ENCODE measurements at regions not wholly inside any gene's neighbourhood (a gene's known extent, or its start where the extent isn't known, plus 50 kb on each side); places are given as distances from the start of the nearest gene placed in this dataset.

- no peaks in the 10 kb centered on the region for H3K9me3 ChIP-seq (ENCODE audit: control insufficient read depth in 2 of 2, low read length in 2 of 2)
- Mint-ChIP-seq H3K27ac (no peak overlapping the region), H3K27me3 (no peaks in the 10 kb centered on the region), H3K36me3 (no peaks in the 10 kb centered on the region), H3K4me3 (no peak overlapping the region), H3K9me3 (peaks cover 0 to 8% (median 4%) of the 10 kb centered on the region in 7 donors), H3K4me1 (no peaks in the 10 kb centered on the region)
- H3K4me1 ChIP-seq (ENCODE audit: control insufficient read depth, insufficient read depth, low read length, poor library complexity, severe bottlenecking), result no peaks in the 10 kb centered on the region
- DNase-seq, result no peak
- H3K36me3 ChIP-seq (ENCODE audit: control insufficient read depth, insufficient read depth, low read length), result no peaks in the 10 kb centered on the region
- no peak overlapping the region for H3K27ac ChIP-seq (ENCODE audit: insufficient read depth, low read length, poor library complexity, severe bottlenecking)
- H3K27me3 ChIP-seq (ENCODE audit: control insufficient read depth, insufficient read depth, low read length), result no peaks in the 10 kb centered on the region
- H3K4me3 ChIP-seq (ENCODE audit: low read depth, low read length), result no peak overlapping the region
- no peak for ATAC-seq (ENCODE audit: low read depth in 2 of 2)
Measured at GRCh38 chr3:74302281-74302680, 312.2 kb downstream of the CNTN3 start.

GRCh38 chr3:74301056-74301455, 313.4 kb downstream of the CNTN3 start:
- H3K27me3 Mint-ChIP-seq, result no peaks in the 10 kb centered on the region
- Histone ChIP-seq H3K36me3 (ENCODE audit: control insufficient read depth, insufficient read depth, low read length) (no peaks in the 10 kb centered on the region), H3K9me3 (ENCODE audit: control insufficient read depth in 2 of 2, low read length in 2 of 2) (no peaks in the 10 kb centered on the region), H3K4me1 (ENCODE audit: control insufficient read depth, insufficient read depth, low read length, poor library complexity, severe bottlenecking) (no peaks in the 10 kb centered on the region), H3K27ac (ENCODE audit: insufficient read depth, low read length, poor library complexity, severe bottlenecking) (no peak overlapping the region), H3K27me3 (ENCODE audit: control insufficient read depth, insufficient read depth, low read length) (no peaks in the 10 kb centered on the region), H3K4me3 (ENCODE audit: low read depth, low read length) (no peak overlapping the region)
- H3K27ac Mint-ChIP-seq, result no peak overlapping the region
- no peak for DNase-seq
- no peak overlapping the region for H3K4me3 Mint-ChIP-seq
- no peaks in the 10 kb centered on the region for H3K4me1 Mint-ChIP-seq
- H3K9me3 Mint-ChIP-seq, result peaks cover 0 to 9% (median 3%) of the 10 kb centered on the region in 7 donors
- H3K36me3 Mint-ChIP-seq, result no peaks in the 10 kb centered on the region
- no peak for ATAC-seq (ENCODE audit: low read depth in 2 of 2)

- H3K27me3 ChIP-seq (ENCODE audit: control insufficient read depth, insufficient read depth, low read length), result no peaks in the 10 kb centered on the region
- DNase-seq (no peak), ATAC-seq (ENCODE audit: low read depth in 2 of 2) (no peak)
- no peaks in the 10 kb centered on the region for H3K36me3 Mint-ChIP-seq
- no peaks in the 10 kb centered on the region for H3K9me3 ChIP-seq (ENCODE audit: control insufficient read depth in 2 of 2, low read length in 2 of 2)
- no peaks in the 10 kb centered on the region for H3K27me3 Mint-ChIP-seq
- no peak overlapping the region for H3K27ac Mint-ChIP-seq
- H3K9me3 Mint-ChIP-seq, result peaks cover 0 to 14% (median 7%) of the 10 kb centered on the region in 7 donors
- H3K4me3 ChIP-seq (ENCODE audit: low read depth, low read length), result no peak overlapping the region
- no peaks in the 10 kb centered on the region for H3K4me1 Mint-ChIP-seq
- H3K27ac ChIP-seq (ENCODE audit: insufficient read depth, low read length, poor library complexity, severe bottlenecking), result no peak overlapping the region
- H3K4me3 Mint-ChIP-seq, result no peak overlapping the region
- H3K4me1 ChIP-seq (ENCODE audit: control insufficient read depth, insufficient read depth, low read length, poor library complexity, severe bottlenecking), result no peaks in the 10 kb centered on the region
- no peaks in the 10 kb centered on the region for H3K36me3 ChIP-seq (ENCODE audit: control insufficient read depth, insufficient read depth, low read length)
Measured at GRCh38 chr3:74295479-74295878, 319.0 kb downstream of the CNTN3 start.

GRCh38 chr3:74288761-74289160, 325.7 kb downstream of the CNTN3 start:
- H3K36me3 Mint-ChIP-seq, result no peaks in the 10 kb centered on the region
- DNase-seq (no peak), ATAC-seq (ENCODE audit: low read depth in 2 of 2) (no peak)
- no peak overlapping the region for H3K4me3 ChIP-seq (ENCODE audit: low read depth, low read length)
- no peaks in the 10 kb centered on the region for H3K9me3 ChIP-seq (ENCODE audit: control insufficient read depth in 2 of 2, low read length in 2 of 2)
- H3K4me3 Mint-ChIP-seq, result no peak overlapping the region
- H3K27ac ChIP-seq (ENCODE audit: insufficient read depth, low read length, poor library complexity, severe bottlenecking), result no peak overlapping the region
- H3K4me1 Mint-ChIP-seq, result no peaks in the 10 kb centered on the region
- no peaks in the 10 kb centered on the region for H3K27me3 Mint-ChIP-seq
- no peaks in the 10 kb centered on the region for H3K36me3 ChIP-seq (ENCODE audit: control insufficient read depth, insufficient read depth, low read length)
- no peak overlapping the region for H3K27ac Mint-ChIP-seq
- H3K9me3 Mint-ChIP-seq, result peaks cover 0 to 11% (median 2%) of the 10 kb centered on the region in 7 donors
- no peaks in the 10 kb centered on the region for H3K27me3 ChIP-seq (ENCODE audit: control insufficient read depth, insufficient read depth, low read length)
- no peaks in the 10 kb centered on the region for H3K4me1 ChIP-seq (ENCODE audit: control insufficient read depth, insufficient read depth, low read length, poor library complexity, severe bottlenecking)

GRCh38 chr3:74287557-74287956, 326.9 kb downstream of the CNTN3 start:
- Histone ChIP-seq H3K36me3 (ENCODE audit: control insufficient read depth, insufficient read depth, low read length) (no peaks in the 10 kb centered on the region), H3K4me3 (ENCODE audit: low read depth, low read length) (no peak overlapping the region), H3K4me1 (ENCODE audit: control insufficient read depth, insufficient read depth, low read length, poor library complexity, severe bottlenecking) (no peaks in the 10 kb centered on the region), H3K9me3 (ENCODE audit: control insufficient read depth in 2 of 2, low read length in 2 of 2) (no peaks in the 10 kb centered on the region), H3K27ac (ENCODE audit: insufficient read depth, low read length, poor library complexity, severe bottlenecking) (no peak overlapping the region), H3K27me3 (ENCODE audit: control insufficient read depth, insufficient read depth, low read length) (no peaks in the 10 kb centered on the region)
- peaks cover 0 to 11% (median 2%) of the 10 kb centered on the region in 7 donors for H3K9me3 Mint-ChIP-seq
- DNase-seq, result no peak
- no peak overlapping the region for H3K27ac Mint-ChIP-seq
- ATAC-seq (ENCODE audit: low read depth in 2 of 2), result no peak
- no peaks in the 10 kb centered on the region for H3K27me3 Mint-ChIP-seq
- H3K4me3 Mint-ChIP-seq, result no peak overlapping the region
- H3K4me1 Mint-ChIP-seq, result no peaks in the 10 kb centered on the region
- no peaks in the 10 kb centered on the region for H3K36me3 Mint-ChIP-seq

- Histone ChIP-seq H3K36me3 (ENCODE audit: control insufficient read depth, insufficient read depth, low read length) (no peaks in the 10 kb centered on the region), H3K4me3 (ENCODE audit: low read depth, low read length) (no peak overlapping the region), H3K4me1 (ENCODE audit: control insufficient read depth, insufficient read depth, low read length, poor library complexity, severe bottlenecking) (no peaks in the 10 kb centered on the region), H3K27me3 (ENCODE audit: control insufficient read depth, insufficient read depth, low read length) (no peaks in the 10 kb centered on the region), H3K9me3 (ENCODE audit: control insufficient read depth in 2 of 2, low read length in 2 of 2) (no peaks in the 10 kb centered on the region), H3K27ac (ENCODE audit: insufficient read depth, low read length, poor library complexity, severe bottlenecking) (no peak overlapping the region)
- H3K4me1 Mint-ChIP-seq, result no peaks in the 10 kb centered on the region
- no peaks in the 10 kb centered on the region for H3K36me3 Mint-ChIP-seq
- DNase-seq, result no peak
- H3K9me3 Mint-ChIP-seq, result peaks cover 4 to 31% (median 10%) of the 10 kb centered on the region in 7 donors
- H3K4me3 Mint-ChIP-seq, result no peak overlapping the region
- ATAC-seq (ENCODE audit: low read depth in 2 of 2), result no peak
- H3K27me3 Mint-ChIP-seq, result no peaks in the 10 kb centered on the region
- no peak overlapping the region for H3K27ac Mint-ChIP-seq
Measured at GRCh38 chr3:74282202-74282601, 332.3 kb downstream of the CNTN3 start.

GRCh38 chr3:74281705-74282104, 332.8 kb downstream of the CNTN3 start:
- Mint-ChIP-seq H3K27ac (no peak overlapping the region), H3K4me3 (no peak overlapping the region), H3K4me1 (no peaks in the 10 kb centered on the region), H3K36me3 (no peaks in the 10 kb centered on the region), H3K27me3 (no peaks in the 10 kb centered on the region), H3K9me3 (peaks cover 4 to 33% (median 11%) of the 10 kb centered on the region in 7 donors)
- no peaks in the 10 kb centered on the region for H3K36me3 ChIP-seq (ENCODE audit: control insufficient read depth, insufficient read depth, low read length)
- ATAC-seq (ENCODE audit: low read depth in 2 of 2) (no peak), DNase-seq (no peak)
- H3K27ac ChIP-seq (ENCODE audit: insufficient read depth, low read length, poor library complexity, severe bottlenecking), result no peak overlapping the region
- H3K4me3 ChIP-seq (ENCODE audit: low read depth, low read length), result no peak overlapping the region
- no peaks in the 10 kb centered on the region for H3K4me1 ChIP-seq (ENCODE audit: control insufficient read depth, insufficient read depth, low read length, poor library complexity, severe bottlenecking)
- H3K27me3 ChIP-seq (ENCODE audit: control insufficient read depth, insufficient read depth, low read length), result no peaks in the 10 kb centered on the region
- H3K9me3 ChIP-seq (ENCODE audit: control insufficient read depth in 2 of 2, low read length in 2 of 2), result no peaks in the 10 kb centered on the region

- Histone ChIP-seq H3K27me3 (ENCODE audit: control insufficient read depth, insufficient read depth, low read length) (no peaks in the 10 kb centered on the region), H3K36me3 (ENCODE audit: control insufficient read depth, insufficient read depth, low read length) (no peaks in the 10 kb centered on the region), H3K27ac (ENCODE audit: insufficient read depth, low read length, poor library complexity, severe bottlenecking) (no peak overlapping the region), H3K9me3 (ENCODE audit: control insufficient read depth in 2 of 2, low read length in 2 of 2) (peaks cover 0 to 3% of the 10 kb centered on the region in 2 experiments), H3K4me3 (ENCODE audit: low read depth, low read length) (no peak overlapping the region), H3K4me1 (ENCODE audit: control insufficient read depth, insufficient read depth, low read length, poor library complexity, severe bottlenecking) (no peaks in the 10 kb centered on the region)
- DNase-seq (no peak), ATAC-seq (ENCODE audit: low read depth in 2 of 2) (no peak)
- no peak overlapping the region for H3K27ac Mint-ChIP-seq
- peaks cover 3 to 22% (median 6%) of the 10 kb centered on the region in 7 donors for H3K9me3 Mint-ChIP-seq
- H3K27me3 Mint-ChIP-seq, result no peaks in the 10 kb centered on the region
- H3K4me3 Mint-ChIP-seq, result no peak overlapping the region
- no peaks in the 10 kb centered on the region for H3K36me3 Mint-ChIP-seq
- H3K4me1 Mint-ChIP-seq, result no peaks in the 10 kb centered on the region
Measured at GRCh38 chr3:74273555-74274402, 340.7 kb downstream of the CNTN3 start.

Measured in CD4-positive, CD25-positive, alpha-beta regulatory T cell (primary cell).